Common myeloid progenitor, CD34-positive (primary cell): ENCODE measurements at regions not wholly inside any gene's neighbourhood (a gene's known extent, or its start where the extent isn't known, plus 50 kb on each side); places are given as distances from the start of the nearest gene placed in this dataset.

Experiments used
- CTCF ChIA-PET: fragments of 350-600 bp; sonication (Branson Sonifier 250); formaldehyde crosslinking; loops from one replicate; lab custom pipeline; 2021; ENCODE audit warnings: antibody characterized with exemption; lab: Charles Lee
- POLR2A ChIA-PET: fragments of 350-600 bp; sonication (Branson Sonifier 250); formaldehyde crosslinking; loops from one replicate; lab custom pipeline; 2021; ENCODE audit warnings: antibody characterized with exemption; lab: Charles Lee
- DNase-seq, 3 donors: peaks; one replicate each; pipeline versions ENCODE4 v3.0.0 to v3.0.0-alpha.2; 2013
- H3K27ac ChIP-seq, 2 experiments: 1 replicate in 1 of 2; 2 replicates in 1 of 2; pipeline ENCODE4 v1.7.0; 2013; ENCODE audit warnings: inconsistent platforms in 2 of 2, low read length in 2 of 2, mild to moderate bottlenecking in 2 of 2, low read depth in 1 of 2, moderate library complexity in 1 of 2; ENCODE audit not compliant: severe bottlenecking in 2 of 2, insufficient read depth in 1 of 2, poor library complexity in 1 of 2
- H3K27me3 ChIP-seq, 5 experiments: replicated peaks in 2 of 5; 1 replicate in 3 of 5; 2 replicates in 2 of 5; pipeline versions ENCODE4 v1.6.1 to v1.7.0; 2013; ENCODE audit warnings: low read length in 4 of 5, mild to moderate bottlenecking in 2 of 5, moderate library complexity in 2 of 5, inconsistent platforms in 1 of 5; ENCODE audit not compliant: insufficient read depth in 5 of 5, control insufficient read depth in 4 of 5
- H3K36me3 ChIP-seq, 4 experiments: 1 replicate in 2 of 4; 2 replicates in 2 of 4; pipeline versions ENCODE4 v1.6.1 to v1.7.0; 2013; ENCODE audit warnings: low read length in 3 of 4, control low read depth in 1 of 4, mild to moderate bottlenecking in 1 of 4; ENCODE audit not compliant: control insufficient read depth in 4 of 4, insufficient read depth in 4 of 4
- H3K4me1 ChIP-seq, 4 experiments: 1 replicate in 3 of 4; 2 replicates in 1 of 4; pipeline versions ENCODE4 v1.6.1 to v1.7.1; 2013; ENCODE audit warnings: low read length in 3 of 4, mild to moderate bottlenecking in 3 of 4, control low read depth in 1 of 4, inconsistent platforms in 1 of 4, moderate library complexity in 1 of 4; ENCODE audit not compliant: control insufficient read depth in 4 of 4, insufficient read depth in 4 of 4; ENCODE audit errors: control extremely low read depth in 1 of 4
- H3K4me3 ChIP-seq, 7 experiments: 1 replicate in 4 of 7; 2 replicates in 3 of 7; pipeline versions ENCODE4 v1.5.1 to v1.7.0; 2013; ENCODE audit warnings: mild to moderate bottlenecking in 7 of 7, low read length in 6 of 7, moderate library complexity in 6 of 7, inconsistent platforms in 2 of 7, low read depth in 2 of 7, control low read depth in 1 of 7; ENCODE audit not compliant: insufficient read depth in 4 of 7, control insufficient read depth in 1 of 7; ENCODE audit errors: extremely low read depth in 1 of 7
- H3K9me3 ChIP-seq, 5 experiments: 1 replicate in 4 of 5; 2 replicates in 1 of 5; pipeline versions ENCODE4 v1.6.1 to v1.7.1; 2013; ENCODE audit warnings: low read length in 4 of 5, mild to moderate bottlenecking in 2 of 5, inconsistent platforms in 1 of 5, low read depth in 1 of 5, moderate library complexity in 1 of 5; ENCODE audit not compliant: control insufficient read depth in 4 of 5, insufficient read depth in 2 of 5; ENCODE audit errors: control extremely low read depth in 1 of 5
- WGBS: methylation state at CpG from one replicate; pipeline ENCODE4 v1.1.5; 2013; ENCODE audit not compliant: insufficient coverage; 5-methylcytosine and 5-hydroxymethylcytosine counted together

GRCh38 chr12:72146495-72146894 lies 125.7 kb upstream of the TRHDE start:
- H3K27ac ChIP-seq, result no peak overlapping the region
- ChIA-PET POLR2A (no interaction called here), CTCF (no interaction called here)
- no peaks in the 10 kb centered on the region for H3K27me3 ChIP-seq
- no peaks in the 10 kb centered on the region for H3K9me3 ChIP-seq
- no peaks in the 10 kb centered on the region for H3K36me3 ChIP-seq
- no peak overlapping the region for H3K4me3 ChIP-seq
- 69% methylated on average over 8 of the region's 12 CpGs for WGBS
- H3K4me1 ChIP-seq, result no peaks in the 10 kb centered on the region
- DNase-seq, result no peak

GRCh38 chr12:72148709-72149108 lies 123.5 kb upstream of the TRHDE start:
- POLR2A ChIA-PET, result no interaction called here
- H3K4me1 ChIP-seq, result no peaks in the 10 kb centered on the region
- DNase-seq, result no peak
- no peak overlapping the region for H3K27ac ChIP-seq
- no peaks in the 10 kb centered on the region for H3K27me3 ChIP-seq
- no peaks in the 10 kb centered on the region for H3K36me3 ChIP-seq
- no peak overlapping the region for H3K4me3 ChIP-seq
- no peaks in the 10 kb centered on the region for H3K9me3 ChIP-seq
- CTCF ChIA-PET, result no interaction called here
- 67% methylated on average over 2 of the region's 3 CpGs for WGBS

GRCh38 chr12:72162875-72163274 lies 109.3 kb upstream of the TRHDE start:
- Histone ChIP-seq H3K4me3 (no peak overlapping the region), H3K9me3 (no peaks in the 10 kb centered on the region), H3K36me3 (no peaks in the 10 kb centered on the region), H3K27ac (no peak overlapping the region), H3K4me1 (no peaks in the 10 kb centered on the region), H3K27me3 (no peaks in the 10 kb centered on the region)
- 100% methylated on average over 1 of the region's 2 CpGs for WGBS
- ChIA-PET POLR2A (no interaction called here), CTCF (no interaction called here)
- DNase-seq, result no peak

- POLR2A ChIA-PET, result no interaction called here
- Histone ChIP-seq H3K36me3 (no peaks in the 10 kb centered on the region), H3K4me1 (no peaks in the 10 kb centered on the region), H3K27ac (no peak overlapping the region), H3K9me3 (no peaks in the 10 kb centered on the region), H3K4me3 (no peak overlapping the region), H3K27me3 (no peaks in the 10 kb centered on the region)
- DNase-seq, result no peak
- CTCF ChIA-PET, result no interaction called here
Observed at GRCh38 chr12:72168851-72169250, 103.3 kb upstream of the TRHDE start.

GRCh38 chr12:72173974-72174373 lies 98.2 kb upstream of the TRHDE start:
- Histone ChIP-seq H3K27me3 (no peaks in the 10 kb centered on the region), H3K27ac (no peak overlapping the region), H3K9me3 (no peaks in the 10 kb centered on the region), H3K4me3 (no peak overlapping the region), H3K36me3 (no peaks in the 10 kb centered on the region), H3K4me1 (no peaks in the 10 kb centered on the region)
- no peak for DNase-seq
- ChIA-PET POLR2A (no interaction called here), CTCF (no interaction called here)
- WGBS, result 87% methylated on average over 3 of the region's 4 CpGs

- H3K4me3 ChIP-seq, result no peak overlapping the region
- no peak for DNase-seq
- POLR2A ChIA-PET, result no interaction called here
- H3K36me3 ChIP-seq, result no peaks in the 10 kb centered on the region
- no peaks in the 10 kb centered on the region for H3K9me3 ChIP-seq
- no peak overlapping the region for H3K27ac ChIP-seq
- no peaks in the 10 kb centered on the region for H3K27me3 ChIP-seq
- no CpG with 5 or more reads among the region's 2 CpGs for WGBS
- CTCF ChIA-PET, result no interaction called here
- H3K4me1 ChIP-seq, result no peaks in the 10 kb centered on the region
Observed at GRCh38 chr12:72178244-72178643, 93.9 kb upstream of the TRHDE start.

- Histone ChIP-seq H3K27ac (no peak overlapping the region), H3K4me3 (no peak overlapping the region), H3K4me1 (no peaks in the 10 kb centered on the region), H3K36me3 (no peaks in the 10 kb centered on the region), H3K27me3 (no peaks in the 10 kb centered on the region), H3K9me3 (no peaks in the 10 kb centered on the region)
- ChIA-PET CTCF (no interaction called here), POLR2A (interaction anchor here (0.6 kb wide), 1 partner anchor 1000 kb away, joined by 5 read pairs; no protein-coding TSS in a partner anchor)
- no CpG with 5 or more reads among the region's 2 CpGs for WGBS
- DNase-seq, result no peak
Observed at GRCh38 chr12:72178871-72179270, 93.3 kb upstream of the TRHDE start.
